Endothelial cell (in vitro differentiated cells): ENCODE measurements at regions not wholly inside any gene's neighbourhood (a gene's known extent, or its start where the extent isn't known, plus 50 kb on each side); places are given as distances from the start of the nearest gene placed in this dataset.
A peak's percentile ranks its signal among the peaks of the same experiment; 100 is the strongest.

Experiments
- DNase-seq: peaks from one replicate; pipeline ENCODE4 v3.0.0; 2021; ENCODE audit warnings: low spot score
- H3K27ac Mint-ChIP-seq: one replicate; pipeline ENCODE4 v1.8.0; 2021; ENCODE audit warnings: mixed read lengths, inconsistent platforms; ENCODE audit not compliant: unreplicated experiment
- H3K27me3 Mint-ChIP-seq: one replicate; pipeline ENCODE4 v1.8.0; 2021; ENCODE audit warnings: mild to moderate bottlenecking, moderate library complexity, mixed read lengths, inconsistent platforms; ENCODE audit not compliant: unreplicated experiment
- H3K36me3 Mint-ChIP-seq: one replicate; pipeline ENCODE4 v1.8.0; 2021; ENCODE audit warnings: mild to moderate bottlenecking, low read depth, mixed read lengths, inconsistent platforms; ENCODE audit not compliant: unreplicated experiment
- H3K4me1 Mint-ChIP-seq: one replicate; pipeline ENCODE4 v1.8.0; 2021; ENCODE audit warnings: mild to moderate bottlenecking, mixed read lengths, inconsistent platforms; ENCODE audit not compliant: unreplicated experiment
- H3K4me3 Mint-ChIP-seq: one replicate; pipeline ENCODE4 v1.8.0; 2021; ENCODE audit warnings: mild to moderate bottlenecking, mixed read lengths, inconsistent platforms; ENCODE audit not compliant: unreplicated experiment
- H3K9me3 Mint-ChIP-seq: one replicate; pipeline ENCODE4 v1.8.0; 2021; ENCODE audit warnings: mixed read lengths, inconsistent platforms; ENCODE audit not compliant: unreplicated experiment
- TF ChIP-seq, protein P1 (sequence below): fragments of 200-600 bp; sonication (generic); IDR thresholded peaks from one replicate; pipeline ENCODE4 v1.5.0; 2021; ENCODE audit warnings: antibody characterized with exemption; ENCODE audit not compliant: unreplicated experiment

DNA sequence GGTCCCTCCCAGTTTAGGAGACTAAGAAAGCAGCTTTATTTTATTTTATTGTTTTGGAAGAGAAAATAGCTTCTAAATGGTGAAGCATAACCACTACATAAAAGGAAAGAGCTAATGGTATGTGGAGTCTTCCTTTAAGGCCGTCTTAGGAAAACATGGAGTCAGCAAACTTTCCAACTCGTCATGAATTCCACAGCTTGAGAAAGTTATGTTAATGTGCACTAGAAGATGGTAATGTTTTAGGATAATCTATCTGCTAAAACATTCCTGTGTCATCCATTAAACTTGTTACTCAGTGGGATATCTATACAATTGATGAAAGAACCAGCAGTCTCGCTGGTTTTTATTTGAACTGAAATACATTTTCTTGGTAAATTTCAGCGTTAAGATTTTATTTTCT is 448.4 kb upstream of the SEL1L start:
- Mint-ChIP-seq H3K9me3 (peaks cover 18% of the 10 kb centered on the region), H3K27me3 (no peaks in the 10 kb centered on the region), H3K4me3 (no peak overlapping the region), H3K36me3 (no peaks in the 10 kb centered on the region), H3K27ac (no peak overlapping the region), H3K4me1 (no peaks in the 10 kb centered on the region)
- no peak for DNase-seq
- TF ChIP-seq, protein P1, sequence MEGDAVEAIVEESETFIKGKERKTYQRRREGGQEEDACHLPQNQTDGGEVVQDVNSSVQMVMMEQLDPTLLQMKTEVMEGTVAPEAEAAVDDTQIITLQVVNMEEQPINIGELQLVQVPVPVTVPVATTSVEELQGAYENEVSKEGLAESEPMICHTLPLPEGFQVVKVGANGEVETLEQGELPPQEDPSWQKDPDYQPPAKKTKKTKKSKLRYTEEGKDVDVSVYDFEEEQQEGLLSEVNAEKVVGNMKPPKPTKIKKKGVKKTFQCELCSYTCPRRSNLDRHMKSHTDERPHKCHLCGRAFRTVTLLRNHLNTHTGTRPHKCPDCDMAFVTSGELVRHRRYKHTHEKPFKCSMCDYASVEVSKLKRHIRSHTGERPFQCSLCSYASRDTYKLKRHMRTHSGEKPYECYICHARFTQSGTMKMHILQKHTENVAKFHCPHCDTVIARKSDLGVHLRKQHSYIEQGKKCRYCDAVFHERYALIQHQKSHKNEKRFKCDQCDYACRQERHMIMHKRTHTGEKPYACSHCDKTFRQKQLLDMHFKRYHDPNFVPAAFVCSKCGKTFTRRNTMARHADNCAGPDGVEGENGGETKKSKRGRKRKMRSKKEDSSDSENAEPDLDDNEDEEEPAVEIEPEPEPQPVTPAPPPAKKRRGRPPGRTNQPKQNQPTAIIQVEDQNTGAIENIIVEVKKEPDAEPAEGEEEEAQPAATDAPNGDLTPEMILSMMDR = no peak

DNA sequence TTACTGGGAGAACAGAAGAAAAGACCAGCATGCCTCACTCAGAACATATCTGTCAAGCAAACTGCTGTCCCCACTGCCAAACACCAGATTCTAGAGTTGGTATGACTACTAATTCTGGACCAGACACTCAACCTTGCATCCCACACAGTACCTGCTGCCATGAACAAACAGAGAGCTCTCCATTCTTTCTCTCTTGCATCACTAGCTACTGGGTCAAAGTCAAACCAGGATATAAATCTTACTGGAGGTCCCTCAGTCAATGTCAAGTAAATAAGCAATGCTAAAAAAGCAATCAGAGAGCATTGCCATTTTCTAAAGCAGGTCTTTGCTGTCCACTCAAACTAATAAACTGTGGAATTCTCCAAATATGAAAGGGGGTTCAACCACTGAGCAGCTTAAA is 452.4 kb upstream of the SEL1L start:
- Mint-ChIP-seq H3K27me3 (no peaks in the 10 kb centered on the region), H3K27ac (no peak overlapping the region), H3K4me1 (no peaks in the 10 kb centered on the region), H3K4me3 (no peak overlapping the region), H3K9me3 (peaks cover 10% of the 10 kb centered on the region), H3K36me3 (no peaks in the 10 kb centered on the region)
- no peak for DNase-seq
- TF ChIP-seq, protein P1 = no peak

DNA sequence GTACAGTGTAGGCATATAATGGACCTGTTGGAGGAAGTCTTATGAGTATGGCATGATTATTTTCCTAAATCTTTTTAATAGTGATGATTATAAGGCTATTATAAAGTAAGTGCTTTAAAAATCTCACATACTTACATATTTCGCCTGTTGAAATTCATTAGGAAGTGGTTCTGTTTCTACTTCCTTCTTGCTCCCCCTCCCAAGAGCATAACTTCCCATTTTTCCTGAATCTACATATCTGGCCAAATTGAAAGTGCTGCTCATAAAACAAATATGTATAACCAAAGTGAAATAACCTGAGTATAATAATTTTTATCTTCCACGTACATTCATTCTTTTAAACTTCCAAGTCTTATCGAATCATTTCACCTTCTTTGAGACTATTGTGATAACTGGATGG is 455.6 kb upstream of the SEL1L start:
- TF ChIP-seq, protein P1 = no peak
- H3K9me3 Mint-ChIP-seq = no peaks in the 10 kb centered on the region
- no peaks in the 10 kb centered on the region for H3K27me3 Mint-ChIP-seq
- no peak overlapping the region for H3K4me3 Mint-ChIP-seq
- no peaks in the 10 kb centered on the region for H3K36me3 Mint-ChIP-seq
- DNase-seq = no peak
- H3K4me1 Mint-ChIP-seq = no peaks in the 10 kb centered on the region
- no peak overlapping the region for H3K27ac Mint-ChIP-seq

DNA sequence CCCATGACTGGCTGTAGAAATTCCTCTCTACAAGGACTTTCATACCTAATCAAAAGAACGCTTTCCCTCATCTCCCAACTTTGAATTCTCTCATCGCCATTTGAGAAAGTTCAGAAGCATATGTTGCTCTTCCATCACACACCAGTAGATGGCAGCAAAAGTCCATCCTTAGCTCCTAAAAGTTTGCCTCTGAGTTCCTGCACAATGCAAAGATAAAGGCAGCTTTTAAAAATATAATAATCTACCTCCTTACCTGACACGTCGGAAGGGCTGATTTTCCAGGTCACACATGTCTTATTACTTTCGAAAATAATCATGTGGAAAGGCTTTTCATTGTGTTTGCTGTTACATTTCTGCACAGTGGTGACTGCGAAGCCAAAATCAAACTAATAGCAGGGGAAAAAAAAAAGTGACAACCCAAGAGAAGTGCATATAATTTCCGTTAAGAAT is 456.7 kb upstream of the SEL1L start:
- peaks cover under 1% of the 10 kb centered on the region for H3K27me3 Mint-ChIP-seq
- H3K36me3 Mint-ChIP-seq = no peaks in the 10 kb centered on the region
- TF ChIP-seq, protein P1 = peak; percentile 78
- no peak overlapping the region for H3K4me3 Mint-ChIP-seq
- H3K9me3 Mint-ChIP-seq = no peaks in the 10 kb centered on the region
- H3K27ac Mint-ChIP-seq = no peak overlapping the region
- no peaks in the 10 kb centered on the region for H3K4me1 Mint-ChIP-seq
- DNase-seq = peak; percentile 50

DNA sequence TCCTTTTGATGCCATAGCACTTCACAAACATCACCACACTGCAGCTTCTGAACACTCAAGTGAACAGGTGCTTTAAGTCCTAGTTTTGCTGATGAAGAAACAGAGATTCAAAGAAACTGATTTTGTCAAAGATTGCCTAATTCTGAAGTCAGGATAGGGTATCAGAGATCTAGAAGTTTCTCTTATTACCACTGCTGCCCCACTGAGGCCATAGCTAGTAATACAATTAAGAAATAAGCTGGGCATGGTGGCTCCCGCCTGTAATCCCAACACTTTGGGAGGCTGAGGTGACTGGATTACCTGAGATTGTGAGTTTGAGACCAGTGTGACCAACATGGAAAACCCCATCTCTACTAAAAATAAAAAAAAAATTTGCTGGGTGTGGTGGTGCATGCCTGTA is 458.3 kb upstream of the SEL1L start:
- TF ChIP-seq, protein P1 = no peak
- peaks cover 5% of the 10 kb centered on the region for H3K9me3 Mint-ChIP-seq
- H3K4me1 Mint-ChIP-seq = no peaks in the 10 kb centered on the region
- H3K36me3 Mint-ChIP-seq = peaks cover 4% of the 10 kb centered on the region
- no peak overlapping the region for H3K27ac Mint-ChIP-seq
- no peak overlapping the region for H3K4me3 Mint-ChIP-seq
- H3K27me3 Mint-ChIP-seq = peaks cover 3% of the 10 kb centered on the region
- DNase-seq = no peak
